GM21515 (cell line): ENCODE measurements at regions not wholly inside any gene's neighbourhood (a gene's known extent, or its start where the extent isn't known, plus 50 kb on each side); places are given as distances from the start of the nearest gene placed in this dataset.
"Not testable (repeated sequence)": the region's sequence is repeated elsewhere in the genome, so short reads cannot be mapped to it uniquely, and the experiment has no call there.

Experiments
- ATAC-seq: cut with Tn5 transposase; IDR thresholded peaks from one replicate; pipeline ENCODE4 v1.9.1; 2021; ENCODE audit not compliant: unreplicated experiment

GRCh38 chr18:6569813-6570212 lies 155.1 kb upstream of the L3MBTL4 start:
- ATAC-seq: no peak

GRCh38 chr18:6570581-6571238 lies 156.0 kb upstream of the L3MBTL4 start:
- ATAC-seq: no peak

- ATAC-seq: no peak
Observed at GRCh38 chr18:6571239-6571602, 156.5 kb upstream of the L3MBTL4 start.

- ATAC-seq: not testable (repeated sequence)
Observed at GRCh38 chr18:6572192-6572591, 157.3 kb upstream of the ARHGAP28 start.

GRCh38 chr18:6574631-6575030 lies 154.9 kb upstream of the ARHGAP28 start:
- no peak for ATAC-seq

- ATAC-seq: no peak
Observed at GRCh38 chr18:6575908-6576307, 153.6 kb upstream of the ARHGAP28 start.

GRCh38 chr18:6576718-6577375 lies 152.7 kb upstream of the ARHGAP28 start:
- no peak for ATAC-seq

- no peak for ATAC-seq
Observed at GRCh38 chr18:6578686-6579085, 150.8 kb upstream of the ARHGAP28 start.

- ATAC-seq: no peak
Observed at GRCh38 chr18:6579486-6579885, 150.0 kb upstream of the ARHGAP28 start.

- no peak for ATAC-seq
Observed at GRCh38 chr18:6580401-6580800, 149.1 kb upstream of the ARHGAP28 start.

- ATAC-seq: no peak
Observed at GRCh38 chr18:6589923-6590322, 139.6 kb upstream of the ARHGAP28 start.

- no peak for ATAC-seq
Observed at GRCh38 chr18:6590326-6590725, 139.2 kb upstream of the ARHGAP28 start.

- no peak for ATAC-seq
Observed at GRCh38 chr18:6591491-6591890, 138.0 kb upstream of the ARHGAP28 start.

GRCh38 chr18:6592522-6592921 lies 137.0 kb upstream of the ARHGAP28 start:
- ATAC-seq: no peak

GRCh38 chr18:6593142-6593885 lies 136.2 kb upstream of the ARHGAP28 start:
- no peak for ATAC-seq

- no peak for ATAC-seq
Observed at GRCh38 chr18:6595666-6596065, 133.8 kb upstream of the ARHGAP28 start.

GRCh38 chr18:6598657-6599056 lies 130.9 kb upstream of the ARHGAP28 start:
- no peak for ATAC-seq

GRCh38 chr18:6600667-6601167 lies 128.8 kb upstream of the ARHGAP28 start:
- no peak for ATAC-seq

GRCh38 chr18:6601241-6601640 lies 128.3 kb upstream of the ARHGAP28 start:
- ATAC-seq: no peak

- no peak for ATAC-seq
Observed at GRCh38 chr18:6602365-6602764, 127.2 kb upstream of the ARHGAP28 start.

- no peak for ATAC-seq
Observed at GRCh38 chr18:6604573-6604941, 125.0 kb upstream of the ARHGAP28 start.
